Testis (tissue), 2 donors: ENCODE measurements at regions not wholly inside any gene's neighbourhood (a gene's known extent, or its start where the extent isn't known, plus 50 kb on each side); places are given as distances from the start of the nearest gene placed in this dataset.

Experiments
- POLR2A ChIP-seq: fragments of 450-650 bp; IDR thresholded peaks from one replicate; pipeline ENCODE4 v1.6.1; 2017; ENCODE audit warnings: antibody characterized with exemption, mild to moderate bottlenecking, moderate library complexity
- TF ChIP-seq, protein P1 (sequence below), 3 experiments: fragments of 450-650 bp in 2 of 3; fragments of 200-600 bp in 1 of 3; sonication (generic) in 1 of 3; IDR thresholded peaks; one replicate each; pipeline ENCODE4 v1.5.1; 2016 to 2019; ENCODE audit warnings: antibody characterized with exemption in 3 of 3, mild to moderate bottlenecking in 2 of 3, moderate library complexity in 1 of 3

- TF ChIP-seq, protein P1, sequence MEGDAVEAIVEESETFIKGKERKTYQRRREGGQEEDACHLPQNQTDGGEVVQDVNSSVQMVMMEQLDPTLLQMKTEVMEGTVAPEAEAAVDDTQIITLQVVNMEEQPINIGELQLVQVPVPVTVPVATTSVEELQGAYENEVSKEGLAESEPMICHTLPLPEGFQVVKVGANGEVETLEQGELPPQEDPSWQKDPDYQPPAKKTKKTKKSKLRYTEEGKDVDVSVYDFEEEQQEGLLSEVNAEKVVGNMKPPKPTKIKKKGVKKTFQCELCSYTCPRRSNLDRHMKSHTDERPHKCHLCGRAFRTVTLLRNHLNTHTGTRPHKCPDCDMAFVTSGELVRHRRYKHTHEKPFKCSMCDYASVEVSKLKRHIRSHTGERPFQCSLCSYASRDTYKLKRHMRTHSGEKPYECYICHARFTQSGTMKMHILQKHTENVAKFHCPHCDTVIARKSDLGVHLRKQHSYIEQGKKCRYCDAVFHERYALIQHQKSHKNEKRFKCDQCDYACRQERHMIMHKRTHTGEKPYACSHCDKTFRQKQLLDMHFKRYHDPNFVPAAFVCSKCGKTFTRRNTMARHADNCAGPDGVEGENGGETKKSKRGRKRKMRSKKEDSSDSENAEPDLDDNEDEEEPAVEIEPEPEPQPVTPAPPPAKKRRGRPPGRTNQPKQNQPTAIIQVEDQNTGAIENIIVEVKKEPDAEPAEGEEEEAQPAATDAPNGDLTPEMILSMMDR (IDR thresholded peaks at IDR 0.05): no peak
- TF ChIP-seq POLR2A: no peak
Observed at GRCh38 chr3:14333621-14334020, 68.8 kb upstream of the SLC6A6 start.
